ENCODE measurements at regions not wholly inside any gene's neighbourhood (a gene's known extent, or its start where the extent isn't known, plus 50 kb on each side); places are given as distances from the start of the nearest gene placed in this dataset.

DNA sequence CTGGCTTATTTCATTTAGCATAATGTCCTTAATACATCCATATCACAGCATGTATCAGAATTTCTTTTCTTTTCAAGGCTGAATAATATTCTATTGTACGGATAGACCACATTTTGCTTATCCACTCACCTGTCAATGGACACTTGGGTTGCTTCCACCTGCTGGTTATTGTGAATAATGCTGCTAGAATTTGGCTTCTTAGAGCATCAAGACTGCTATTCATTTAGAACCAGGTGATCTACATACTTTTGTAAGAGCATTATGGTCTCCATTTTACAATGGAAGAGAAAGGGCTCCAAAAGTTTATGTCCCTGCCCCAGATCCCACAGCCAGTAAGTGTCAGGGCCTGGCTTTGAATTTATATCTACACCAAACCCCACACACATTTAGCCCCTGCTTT is 100.7 kb upstream of the CD82 start:
- TF ChIP-seq, protein P1, sequence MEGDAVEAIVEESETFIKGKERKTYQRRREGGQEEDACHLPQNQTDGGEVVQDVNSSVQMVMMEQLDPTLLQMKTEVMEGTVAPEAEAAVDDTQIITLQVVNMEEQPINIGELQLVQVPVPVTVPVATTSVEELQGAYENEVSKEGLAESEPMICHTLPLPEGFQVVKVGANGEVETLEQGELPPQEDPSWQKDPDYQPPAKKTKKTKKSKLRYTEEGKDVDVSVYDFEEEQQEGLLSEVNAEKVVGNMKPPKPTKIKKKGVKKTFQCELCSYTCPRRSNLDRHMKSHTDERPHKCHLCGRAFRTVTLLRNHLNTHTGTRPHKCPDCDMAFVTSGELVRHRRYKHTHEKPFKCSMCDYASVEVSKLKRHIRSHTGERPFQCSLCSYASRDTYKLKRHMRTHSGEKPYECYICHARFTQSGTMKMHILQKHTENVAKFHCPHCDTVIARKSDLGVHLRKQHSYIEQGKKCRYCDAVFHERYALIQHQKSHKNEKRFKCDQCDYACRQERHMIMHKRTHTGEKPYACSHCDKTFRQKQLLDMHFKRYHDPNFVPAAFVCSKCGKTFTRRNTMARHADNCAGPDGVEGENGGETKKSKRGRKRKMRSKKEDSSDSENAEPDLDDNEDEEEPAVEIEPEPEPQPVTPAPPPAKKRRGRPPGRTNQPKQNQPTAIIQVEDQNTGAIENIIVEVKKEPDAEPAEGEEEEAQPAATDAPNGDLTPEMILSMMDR (IDR thresholded peaks at IDR 0.05), result no peak
- TF ChIP-seq EHMT2 (IDR thresholded peaks at IDR 0.05; ENCODE audit: low read depth), result no peak
- no peak for TF ChIP-seq MYC (IDR thresholded peaks at IDR 0.05; ENCODE audit: borderline replicate concordance, low read length)

Data from A549 (cell line).